ENCODE measurements at regions not wholly inside any gene's neighbourhood (a gene's known extent, or its start where the extent isn't known, plus 50 kb on each side); places are given as distances from the start of the nearest gene placed in this dataset.

GRCh38 chr3:102664126-102664525, 229.3 kb downstream of the ZPLD1 start:
- H3K4me2 ChIP-seq = no peak overlapping the region
- H3K4me1 ChIP-seq = no peaks in the 10 kb centered on the region
- ChIA-PET POLR2A (no interaction called here), CTCF (interaction anchor here (1.0 to 6.6 kb wide), 2 partner anchors 9 to 10 kb away, joined by 3 to 32 read pairs; no protein-coding TSS in a partner anchor)
- ATAC-seq (no peak), FAIRE-seq (no peak), DNase-seq (ENCODE audit: low read depth in 1 of 2, low spot score in 1 of 2) (no peak)
- TF ChIP-seq RAD21 (conservative IDR thresholded peaks at IDR 0.05 in 1 of 2, IDR thresholded peaks at IDR 0.05 in 1 of 2) (no peak), EP300 (IDR thresholded peaks at IDR 0.05) (no peak), CHD2 (IDR thresholded peaks at IDR 0.05; ENCODE audit: low read length, partially characterized antibody) (no peak), NFE2L2 (conservative IDR thresholded peaks at IDR 0.05; ENCODE audit: low read length) (no peak), HMGXB4 (CRISPR knock-in tag; IDR thresholded peaks at IDR 0.05; ENCODE audit: borderline replicate concordance) (no peak), KDM1A (IDR thresholded peaks at IDR 0.05; ENCODE audit: low read depth) (no peak), SREBF2 (IDR thresholded peaks at IDR 0.05) (no peak), CEBPB (IDR thresholded peaks at IDR 0.05) (no peak)
- TF ChIP-seq, protein P1, sequence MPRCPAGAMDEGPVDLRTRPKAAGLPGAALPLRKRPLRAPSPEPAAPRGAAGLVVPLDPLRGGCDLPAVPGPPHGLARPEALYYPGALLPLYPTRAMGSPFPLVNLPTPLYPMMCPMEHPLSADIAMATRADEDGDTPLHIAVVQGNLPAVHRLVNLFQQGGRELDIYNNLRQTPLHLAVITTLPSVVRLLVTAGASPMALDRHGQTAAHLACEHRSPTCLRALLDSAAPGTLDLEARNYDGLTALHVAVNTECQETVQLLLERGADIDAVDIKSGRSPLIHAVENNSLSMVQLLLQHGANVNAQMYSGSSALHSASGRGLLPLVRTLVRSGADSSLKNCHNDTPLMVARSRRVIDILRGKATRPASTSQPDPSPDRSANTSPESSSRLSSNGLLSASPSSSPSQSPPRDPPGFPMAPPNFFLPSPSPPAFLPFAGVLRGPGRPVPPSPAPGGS (IDR thresholded peaks at IDR 0.05) = no peak
- no peak overlapping the region for H3K4me3 ChIP-seq
- H3K27ac ChIP-seq = no peak overlapping the region
- no peaks in the 10 kb centered on the region for H3K9me3 ChIP-seq
- WGBS (ENCODE audit: missing lambda C conversion rate) = 30% methylated on average over 6 of the region's 6 CpGs

DNA sequence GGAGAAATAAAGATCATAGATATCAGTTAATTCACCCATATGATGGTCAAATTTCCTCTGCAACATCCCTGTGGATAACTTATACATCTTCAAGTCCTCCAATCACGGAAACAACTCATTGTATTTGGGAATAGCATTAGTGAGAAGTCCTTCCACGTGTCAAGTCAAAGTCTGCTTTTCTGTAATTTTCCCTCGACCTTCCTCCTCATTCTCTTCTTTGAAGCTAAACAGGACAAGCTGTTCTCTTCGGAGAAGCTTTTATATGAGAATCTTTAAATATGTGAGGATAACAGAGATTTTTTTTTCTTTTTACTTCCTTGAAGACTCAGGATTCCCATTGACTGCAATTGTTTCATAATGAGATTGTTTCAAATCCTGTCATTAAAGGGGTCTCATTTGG, 230.4 kb downstream of the ZPLD1 start:
- Histone ChIP-seq H3K9me3 (no peaks in the 10 kb centered on the region), H3K4me2 (no peak overlapping the region), H3K4me3 (no peak overlapping the region), H3K27ac (no peak overlapping the region), H3K4me1 (no peaks in the 10 kb centered on the region)
- DNase-seq (ENCODE audit: low read depth in 1 of 2, low spot score in 1 of 2) (no peak), FAIRE-seq (no peak), ATAC-seq (no peak)
- ChIA-PET POLR2A (no interaction called here), CTCF (interaction anchor here (1.2 to 6.6 kb wide), 2 partner anchors 8 to 11 kb away, joined by 3 to 32 read pairs; no protein-coding TSS in a partner anchor)
- WGBS (ENCODE audit: missing lambda C conversion rate) = 3% methylated on average over 4 of the region's 4 CpGs
- TF ChIP-seq HOXB5 (CRISPR knock-in tag; IDR thresholded peaks at IDR 0.05) = no peak
- no peak for TF ChIP-seq CTCF (IDR thresholded peaks at IDR 0.05)
- no peak for TF ChIP-seq HOXA7 (CRISPR knock-in tag; IDR thresholded peaks at IDR 0.05)
- TF ChIP-seq MAX (IDR thresholded peaks at IDR 0.05) = no peak
- TF ChIP-seq MYC (IDR thresholded peaks at IDR 0.05; ENCODE audit: borderline replicate concordance, low read length) = no peak

DNA sequence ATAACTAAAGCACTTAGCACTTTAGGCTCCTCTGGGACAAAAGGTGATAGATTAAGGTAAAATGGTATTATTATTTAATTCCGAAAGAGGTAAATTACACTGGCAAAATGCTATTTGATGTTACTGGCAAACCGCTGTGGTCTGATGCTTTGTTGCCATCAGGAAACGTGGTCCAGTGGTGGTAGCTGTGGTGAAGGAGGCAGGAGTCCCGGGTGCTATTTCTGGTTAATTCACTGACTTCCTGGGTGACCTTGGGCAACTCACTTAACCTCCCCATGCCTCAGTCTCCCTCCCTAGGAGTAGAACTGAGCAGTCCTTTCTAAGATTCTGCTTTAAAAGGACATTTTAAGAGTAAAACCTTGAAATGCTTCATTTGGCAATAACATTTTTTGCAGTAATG, 233.4 kb downstream of the ZPLD1 start:
- Histone ChIP-seq H3K4me2 (no peak overlapping the region), H3K4me3 (no peak overlapping the region), H3K4me1 (no peaks in the 10 kb centered on the region), H3K27ac (no peak overlapping the region), H3K9me3 (no peaks in the 10 kb centered on the region)
- 28% methylated on average over 4 of the region's 4 CpGs for WGBS (ENCODE audit: missing lambda C conversion rate)
- no peak for FAIRE-seq
- ATAC-seq = no peak
- no peak for DNase-seq (ENCODE audit: low read depth in 1 of 2, low spot score in 1 of 2)
- POLR2A ChIA-PET = no interaction called here
- no peak for TF ChIP-seq RAD21 (conservative IDR thresholded peaks at IDR 0.05 in 1 of 2, IDR thresholded peaks at IDR 0.05 in 1 of 2)
- TF ChIP-seq, protein P2, sequence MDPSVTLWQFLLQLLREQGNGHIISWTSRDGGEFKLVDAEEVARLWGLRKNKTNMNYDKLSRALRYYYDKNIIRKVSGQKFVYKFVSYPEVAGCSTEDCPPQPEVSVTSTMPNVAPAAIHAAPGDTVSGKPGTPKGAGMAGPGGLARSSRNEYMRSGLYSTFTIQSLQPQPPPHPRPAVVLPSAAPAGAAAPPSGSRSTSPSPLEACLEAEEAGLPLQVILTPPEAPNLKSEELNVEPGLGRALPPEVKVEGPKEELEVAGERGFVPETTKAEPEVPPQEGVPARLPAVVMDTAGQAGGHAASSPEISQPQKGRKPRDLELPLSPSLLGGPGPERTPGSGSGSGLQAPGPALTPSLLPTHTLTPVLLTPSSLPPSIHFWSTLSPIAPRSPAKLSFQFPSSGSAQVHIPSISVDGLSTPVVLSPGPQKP (IDR thresholded peaks at IDR 0.05; ENCODE audit: low read depth, low read length) = no peak
- TF ChIP-seq EP300 (IDR thresholded peaks at IDR 0.05) = no peak
- no peak for TF ChIP-seq CBX2 (IDR thresholded peaks at IDR 0.05; ENCODE audit: borderline replicate concordance, low read depth)
- no peak for TF ChIP-seq HOXA7 (CRISPR knock-in tag; IDR thresholded peaks at IDR 0.05)
- TF ChIP-seq, protein P3, sequence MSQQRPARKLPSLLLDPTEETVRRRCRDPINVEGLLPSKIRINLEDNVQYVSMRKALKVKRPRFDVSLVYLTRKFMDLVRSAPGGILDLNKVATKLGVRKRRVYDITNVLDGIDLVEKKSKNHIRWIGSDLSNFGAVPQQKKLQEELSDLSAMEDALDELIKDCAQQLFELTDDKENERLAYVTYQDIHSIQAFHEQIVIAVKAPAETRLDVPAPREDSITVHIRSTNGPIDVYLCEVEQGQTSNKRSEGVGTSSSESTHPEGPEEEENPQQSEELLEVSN (IDR thresholded peaks at IDR 0.05; ENCODE audit: borderline replicate concordance, low read depth) = no peak
- no peak for TF ChIP-seq ZFP36 (IDR thresholded peaks at IDR 0.05; ENCODE audit: borderline replicate concordance, partially characterized antibody)
- no peak for TF ChIP-seq HMGXB4 (CRISPR knock-in tag; IDR thresholded peaks at IDR 0.05; ENCODE audit: borderline replicate concordance)
- no peak for TF ChIP-seq MAX (IDR thresholded peaks at IDR 0.05)
- no peak for TF ChIP-seq RNF2 (IDR thresholded peaks at IDR 0.05; ENCODE audit: borderline replicate concordance, low read depth)
- no peak for TF ChIP-seq CEBPB (IDR thresholded peaks at IDR 0.05)
- no peak for TF ChIP-seq EHMT2 (IDR thresholded peaks at IDR 0.05; ENCODE audit: low read depth)
- no peak for TF ChIP-seq TP53 (CRISPR knock-in tag; IDR thresholded peaks at IDR 0.05)
- no peak for TF ChIP-seq ZNF302 (CRISPR knock-in tag; IDR thresholded peaks at IDR 0.05)
- TF ChIP-seq NPAS2 (CRISPR knock-in tag; IDR thresholded peaks at IDR 0.05; ENCODE audit: borderline replicate concordance) = no peak
- CTCF ChIA-PET = no interaction called here

Data from A549 (cell line).